ENCODE measurements at regions not wholly inside any gene's neighbourhood (a gene's known extent, or its start where the extent isn't known, plus 50 kb on each side); places are given as distances from the start of the nearest gene placed in this dataset.

DNA sequence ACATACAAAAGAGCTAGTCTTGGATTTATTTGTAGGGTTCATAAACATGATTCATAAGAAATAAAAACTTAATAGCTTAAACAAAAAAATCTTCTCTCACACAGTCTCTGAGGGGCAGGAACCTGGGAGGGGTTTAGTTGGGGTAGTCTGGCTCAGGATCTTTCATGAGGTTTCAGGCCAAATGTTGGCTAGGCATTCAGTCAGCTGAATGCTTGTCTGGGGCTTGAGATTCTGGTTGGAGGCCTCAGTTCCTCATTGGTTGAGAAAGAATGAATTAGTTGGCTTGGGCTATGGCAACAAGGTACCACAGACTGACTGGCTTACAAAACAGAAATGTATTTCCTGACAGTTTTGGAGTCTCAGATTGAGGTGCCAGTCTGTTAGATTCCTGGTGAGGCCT is 74.3 kb downstream of the ANKRD7 start:
- no peak for DNase-seq

DNA sequence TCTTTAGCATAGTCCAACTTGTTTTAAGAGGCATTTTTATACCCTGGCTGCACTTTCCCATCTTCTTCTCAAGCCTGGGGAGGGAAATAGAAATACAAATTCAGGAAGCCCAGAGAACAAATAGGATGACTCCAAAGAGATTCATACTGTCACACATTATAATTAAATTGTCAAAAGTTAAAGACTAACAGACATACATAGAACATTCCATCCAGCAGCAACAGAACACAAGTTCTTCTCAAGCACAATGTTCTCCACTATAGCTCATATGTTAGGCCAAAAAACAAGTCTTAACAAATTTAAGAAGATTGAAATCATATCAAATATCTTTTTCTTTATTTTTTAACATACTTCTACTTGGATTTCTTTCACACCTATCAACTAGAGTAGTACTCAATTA is 75.7 kb downstream of the ANKRD7 start:
- no peak for DNase-seq

DNA sequence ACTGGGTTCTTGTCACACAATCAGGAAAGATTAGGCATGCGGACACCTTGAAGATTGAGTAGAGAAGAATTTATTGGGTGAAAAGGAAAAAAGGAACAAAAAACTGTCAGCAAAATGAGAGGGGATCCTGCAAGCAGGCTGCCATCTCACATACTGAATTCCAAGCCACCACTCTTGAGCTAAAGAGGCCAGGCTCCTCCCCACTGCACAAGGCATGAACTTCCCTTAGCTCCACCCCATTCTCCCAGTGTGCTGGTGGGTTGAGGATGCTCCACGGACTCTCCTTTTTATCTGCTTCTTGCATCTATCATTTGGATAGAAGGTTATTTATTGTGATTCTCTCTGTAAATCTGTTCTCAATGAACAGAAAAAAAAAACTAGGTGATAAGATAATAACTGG is 79.6 kb downstream of the ANKRD7 start:
- DNase-seq = no peak

DNA sequence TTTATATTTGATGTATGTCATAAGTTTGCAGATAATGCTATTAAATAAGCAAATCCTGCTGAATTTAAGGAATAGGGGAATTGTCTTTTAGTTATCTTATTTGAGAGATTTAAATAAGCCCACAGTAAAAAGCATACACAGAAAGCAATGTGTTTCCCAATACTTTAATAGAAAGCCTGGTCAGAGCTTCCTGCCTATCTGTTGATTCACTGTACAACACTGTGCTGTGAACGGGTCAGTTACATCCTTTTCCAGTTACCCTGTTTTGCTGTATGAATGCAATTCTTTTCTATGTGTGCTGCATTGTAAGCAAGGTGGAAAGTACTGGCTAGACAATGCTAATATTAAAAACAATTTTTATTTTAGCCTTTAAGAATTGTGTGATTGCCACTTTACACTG is 81.2 kb downstream of the ANKRD7 start:
- no peak for DNase-seq

DNA sequence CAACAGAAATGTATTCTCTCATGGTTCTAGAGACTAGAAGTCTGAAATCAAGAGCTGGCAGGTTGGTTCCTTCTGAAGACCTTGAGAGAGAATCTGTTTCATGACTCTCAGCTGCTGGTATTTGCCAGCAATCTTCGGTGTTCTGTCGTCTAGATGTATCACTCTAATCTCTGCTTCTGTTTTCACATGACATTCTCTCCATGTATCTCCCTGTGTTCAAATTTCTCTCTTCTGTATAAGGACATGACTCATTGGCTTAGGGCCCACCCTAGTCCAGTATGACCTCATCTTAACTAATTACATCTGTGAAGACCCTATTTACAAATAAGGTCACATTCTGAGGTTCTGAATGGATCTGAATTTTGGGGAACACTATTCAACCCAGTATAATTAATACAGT is 82.3 kb downstream of the ANKRD7 start:
- no peak for DNase-seq

DNA sequence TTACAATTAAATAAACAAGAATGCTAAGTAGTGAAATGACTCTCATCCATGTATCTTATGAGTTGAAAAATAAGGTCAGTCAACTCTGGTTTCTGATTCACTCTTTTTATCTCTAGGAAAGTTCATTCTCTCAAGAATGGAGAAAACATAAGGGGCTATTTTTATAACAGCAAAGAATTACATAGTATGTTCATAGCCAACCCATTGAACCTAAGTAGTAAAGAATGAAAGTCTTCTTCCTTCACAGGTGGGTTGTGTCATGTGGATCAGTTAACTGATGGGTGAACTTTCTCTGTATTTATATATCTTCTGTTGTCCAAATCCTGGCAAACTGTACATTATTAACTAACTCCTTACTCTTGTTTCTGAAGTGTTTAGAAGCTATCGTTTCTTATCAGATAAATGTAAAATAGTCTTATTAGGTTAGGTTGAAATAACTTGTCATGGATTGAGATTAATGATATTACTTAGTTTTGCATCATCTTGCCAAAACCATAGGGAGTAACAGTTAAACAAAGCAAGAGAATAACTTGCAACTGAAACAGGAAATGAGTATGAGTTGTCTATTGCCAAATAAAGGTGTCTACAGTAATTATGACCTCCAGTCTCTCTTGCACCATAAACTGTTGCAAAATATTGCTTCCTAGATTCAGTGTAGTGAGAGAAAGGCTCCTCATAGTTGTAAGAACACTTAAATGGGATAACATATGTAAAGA is 86.8 kb downstream of the ANKRD7 start:
- DNase-seq = no peak

DNA sequence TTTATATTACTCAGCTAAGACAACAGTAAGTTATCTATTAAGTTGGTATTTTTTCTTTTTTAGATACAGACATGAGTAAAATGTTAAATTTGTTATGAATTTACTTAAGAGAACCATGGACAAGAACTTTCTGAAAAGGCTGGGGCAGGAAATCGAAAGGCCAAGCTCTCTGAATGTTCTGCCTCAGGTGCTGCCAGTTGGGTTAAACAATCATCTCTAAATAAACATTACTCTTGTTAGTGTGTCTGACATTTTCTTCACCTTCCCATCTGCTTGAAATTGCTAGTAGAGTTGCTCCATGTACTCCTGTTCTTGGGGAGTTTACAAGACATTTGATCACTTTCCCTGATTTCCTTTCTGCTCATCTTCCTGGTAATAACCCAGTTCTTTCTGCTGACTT is 87.5 kb downstream of the ANKRD7 start:
- no peak for DNase-seq

DNA sequence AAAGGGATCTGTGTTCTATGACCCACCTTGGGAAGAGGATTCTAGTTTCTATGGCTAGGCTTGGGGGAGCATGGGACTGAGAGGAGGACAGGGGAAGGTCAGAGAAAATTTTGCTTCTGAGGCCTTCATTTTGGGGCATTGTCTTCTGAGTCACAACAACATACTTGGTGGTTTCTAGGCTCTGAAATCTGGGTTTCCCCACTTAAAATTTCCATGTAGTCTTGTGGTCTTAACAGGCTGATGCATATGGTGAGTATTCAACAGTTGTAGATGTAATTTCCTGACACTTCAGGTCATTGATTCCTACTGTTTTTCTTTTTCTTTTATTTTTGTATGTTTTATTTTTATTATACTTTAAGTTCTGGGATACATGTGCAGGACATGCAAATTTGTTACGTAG is 88.5 kb downstream of the ANKRD7 start:
- no peak for DNase-seq

DNA sequence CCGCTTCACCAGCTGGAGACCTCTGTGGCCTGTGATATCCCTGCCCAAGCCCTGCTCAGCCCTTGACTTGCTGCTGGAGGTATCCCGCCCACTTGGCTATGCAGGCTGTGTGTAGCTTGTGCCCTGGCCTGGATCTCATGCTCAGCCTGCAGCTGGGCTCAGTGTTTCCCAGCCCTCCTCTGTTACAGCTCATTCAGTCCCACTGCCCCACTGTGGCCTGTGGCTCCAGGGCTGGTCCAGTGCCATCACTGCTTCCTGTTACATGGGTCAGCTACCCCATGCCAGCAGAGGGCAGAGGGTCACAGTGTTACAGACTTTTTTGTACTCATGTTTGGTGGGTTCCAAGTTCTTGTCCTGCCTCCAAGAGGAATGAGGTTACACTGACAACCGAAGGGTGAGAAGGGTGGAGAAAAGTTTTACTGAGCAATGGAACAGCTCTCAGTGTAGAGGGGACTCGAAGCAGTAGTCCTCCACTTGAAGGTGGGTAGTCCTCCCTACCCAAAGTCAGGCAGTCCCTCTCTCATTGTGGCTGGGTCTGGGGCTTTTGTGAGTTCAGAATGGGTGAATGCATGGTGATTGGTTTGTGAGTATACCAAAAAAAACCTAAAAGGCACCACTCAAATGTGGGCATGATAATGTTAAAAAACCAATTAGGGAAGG is 100.4 kb downstream of the ANKRD7 start:
- no peak for DNase-seq

DNA sequence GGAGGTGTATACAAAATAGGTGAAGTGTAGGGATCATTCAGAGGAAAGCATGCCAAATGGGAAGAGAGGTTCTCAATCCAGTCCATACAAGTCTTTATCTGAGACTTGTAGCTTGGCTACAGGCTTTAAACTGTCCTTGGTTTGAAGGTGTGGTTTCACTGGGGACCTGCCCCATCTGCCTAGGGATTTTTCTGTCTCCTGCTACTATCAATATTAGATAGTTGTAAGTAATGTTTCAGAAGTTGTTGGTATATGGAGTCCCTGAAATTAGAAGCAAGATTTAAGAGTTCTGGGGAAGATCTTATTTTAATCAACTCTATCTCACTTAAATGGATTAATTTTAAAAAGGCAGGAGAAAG is 100.9 kb downstream of the ANKRD7 start:
- no peak for DNase-seq

DNA sequence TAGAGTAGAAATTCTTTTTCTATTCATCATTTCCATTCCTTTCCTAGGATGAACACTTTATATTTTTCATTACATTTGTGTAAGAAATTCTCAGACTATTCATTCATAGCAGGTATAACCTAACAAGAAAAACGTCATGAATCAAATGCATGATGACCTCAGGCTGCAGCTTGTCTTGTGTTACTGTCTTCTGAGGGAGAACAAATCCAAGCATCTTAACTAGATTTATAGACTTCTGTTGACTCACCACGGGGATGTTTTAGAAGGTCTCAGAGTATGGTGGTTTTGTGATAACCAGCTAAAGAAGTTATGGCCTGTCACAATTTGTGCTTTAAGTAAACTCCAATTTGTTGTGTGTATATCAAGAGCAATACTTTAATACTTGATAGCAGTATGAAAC is 102.7 kb downstream of the ANKRD7 start:
- DNase-seq = no peak

DNA sequence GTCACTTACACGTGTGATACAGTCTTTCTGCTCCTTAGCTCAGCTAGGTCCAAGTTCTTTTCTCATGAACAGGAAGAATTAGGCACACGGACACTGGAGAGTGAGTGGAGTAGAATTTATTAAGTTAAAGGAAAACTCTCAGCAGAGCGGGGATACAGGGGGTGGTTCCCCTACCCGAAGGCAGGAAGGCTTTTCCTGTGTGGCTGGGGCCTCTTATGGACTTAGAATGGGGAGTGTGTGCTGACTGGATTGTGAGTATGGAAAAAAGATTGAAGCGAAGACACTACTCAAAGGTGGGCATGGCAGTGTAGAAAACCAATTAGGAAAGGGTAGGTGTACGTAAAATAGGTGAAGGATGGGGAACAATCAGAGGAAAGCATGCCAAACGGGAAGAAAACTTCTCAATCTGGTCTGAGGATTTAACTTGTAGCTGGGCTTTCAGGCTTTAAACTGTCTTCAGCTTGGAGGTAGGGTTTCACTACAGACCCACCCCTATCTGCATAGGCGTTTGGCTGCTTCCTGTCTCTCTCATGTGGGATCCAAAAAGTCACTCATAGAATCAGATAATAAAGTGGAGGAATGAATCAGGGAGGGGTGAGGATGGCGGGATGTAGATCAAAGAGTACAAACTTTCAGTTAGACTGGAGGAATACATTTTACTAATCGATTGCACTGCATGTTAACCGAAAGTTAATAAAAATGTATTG is 104.2 kb downstream of the ANKRD7 start:
- no peak for DNase-seq

DNA sequence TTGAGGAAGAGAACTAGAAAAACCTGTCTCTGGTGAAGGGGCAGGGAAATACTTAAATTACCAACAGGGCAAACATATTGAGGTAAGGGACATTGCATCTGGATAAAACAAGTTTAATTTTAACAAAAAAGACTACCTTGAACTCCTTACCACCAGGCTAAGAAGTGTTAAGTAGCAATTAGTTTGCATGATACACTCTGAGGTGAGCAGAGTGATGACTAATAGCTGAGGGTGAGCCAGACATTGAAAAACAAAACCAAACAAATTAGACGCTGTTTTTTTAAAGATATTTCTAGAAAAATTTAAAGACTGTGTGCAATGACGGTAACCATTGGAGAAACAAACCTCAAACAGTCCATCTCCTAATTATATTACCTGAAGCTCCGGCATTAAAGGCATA is 105.9 kb downstream of the ANKRD7 start:
- DNase-seq = no peak

DNA sequence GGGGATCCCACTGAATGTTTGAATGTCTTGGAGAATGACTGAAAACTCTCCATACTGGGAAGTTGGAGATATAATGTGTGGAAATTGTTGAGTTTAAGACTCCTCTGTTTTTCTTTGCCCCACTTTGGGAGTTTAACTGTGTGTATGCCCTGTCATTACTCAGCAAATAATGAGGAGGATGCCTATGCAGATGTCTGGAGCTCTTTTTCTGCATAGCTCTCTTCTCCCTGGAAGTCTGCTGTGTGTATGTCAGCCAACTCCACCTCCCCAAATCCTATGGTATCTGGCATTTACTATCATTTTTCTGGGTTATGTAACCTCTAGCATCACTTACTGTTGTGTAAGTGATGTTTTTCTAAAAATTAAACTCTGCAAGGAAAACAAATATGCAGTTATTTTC is 122.2 kb downstream of the ANKRD7 start:
- DNase-seq = no peak

DNA sequence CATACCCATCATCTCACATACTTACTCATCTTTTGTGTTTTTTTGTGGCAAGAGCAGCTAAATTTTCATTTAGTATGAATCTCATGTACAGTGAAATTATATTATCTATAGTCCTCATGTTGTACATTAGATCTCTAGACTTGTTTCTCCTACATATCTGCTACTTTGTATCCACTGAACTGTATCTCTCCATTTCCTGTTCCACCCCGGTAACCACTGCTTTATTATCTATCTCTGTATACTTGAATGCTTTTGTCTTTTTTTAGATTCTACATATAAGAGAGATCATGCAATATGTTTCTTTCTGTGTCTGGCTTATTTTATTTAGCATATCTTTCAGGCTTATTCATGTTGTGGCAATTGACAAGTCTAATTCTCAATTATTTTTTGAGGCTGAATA is 125.1 kb downstream of the ANKRD7 start:
- no peak for DNase-seq

DNA sequence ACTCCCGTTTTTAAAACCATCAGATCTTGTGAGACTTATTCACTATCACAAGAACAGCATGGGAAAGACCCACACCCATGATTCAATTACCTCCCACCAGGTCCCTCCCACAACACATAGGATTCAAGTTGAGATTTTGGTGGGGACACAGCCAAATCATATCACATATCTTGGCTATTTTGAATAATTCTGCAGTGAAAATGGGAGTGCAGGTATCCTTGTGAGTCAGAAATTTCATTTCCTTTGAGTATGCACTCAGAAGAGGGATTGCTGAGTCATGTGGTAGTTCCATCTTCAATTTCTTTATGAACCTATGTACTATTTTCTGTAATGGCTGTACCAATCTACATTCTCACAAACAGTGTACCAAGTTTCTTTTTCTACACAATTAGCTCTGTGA is 125.8 kb downstream of the ANKRD7 start:
- DNase-seq = no peak

DNA sequence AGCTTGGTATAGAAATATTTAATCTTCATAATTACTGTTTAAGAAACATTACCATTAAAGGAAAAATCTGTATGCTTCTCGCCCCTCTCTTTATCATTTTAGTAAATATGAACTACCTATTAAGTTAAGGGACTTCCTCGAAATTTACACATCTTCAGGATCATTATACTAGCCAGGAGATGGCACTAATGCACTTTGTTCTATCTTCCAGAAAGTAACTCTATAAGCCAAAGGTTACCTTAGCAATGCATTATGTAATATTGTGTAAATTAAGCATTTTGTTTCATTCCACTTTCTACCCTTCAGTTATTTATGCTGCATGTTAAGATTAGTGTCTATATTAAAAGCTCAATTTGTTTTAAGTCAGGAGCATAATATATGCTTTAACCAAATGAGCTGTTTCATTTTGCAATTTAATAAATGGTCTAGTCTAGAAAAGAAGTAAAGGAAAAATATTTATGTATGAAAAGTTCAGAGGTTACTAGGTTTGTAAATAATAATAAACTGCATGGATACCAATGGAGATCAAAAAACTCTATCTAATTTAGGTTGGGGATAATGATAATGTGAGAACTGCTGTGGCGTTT is 128.5 kb downstream of the ANKRD7 start:
- DNase-seq = peak; percentile 31

DNA sequence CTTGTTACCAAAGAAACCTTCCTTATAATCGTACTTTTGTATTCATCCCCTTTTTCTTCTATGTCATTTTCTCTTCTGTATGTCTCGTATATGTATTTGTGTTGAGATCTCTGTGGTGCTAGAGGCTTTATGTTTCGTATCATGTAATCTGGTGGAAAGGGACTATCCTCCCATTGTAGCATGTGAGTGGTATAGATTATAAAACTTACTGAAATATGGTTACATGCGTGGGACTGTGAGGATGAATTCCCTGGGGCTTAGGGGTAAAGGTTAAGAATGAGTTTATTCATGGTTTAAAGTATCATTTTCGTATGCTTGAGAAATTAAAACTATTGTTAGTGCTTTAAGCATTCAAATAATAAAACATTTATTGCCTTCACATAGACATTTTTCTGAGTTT is 141.9 kb downstream of the ANKRD7 start:
- DNase-seq = no peak

DNA sequence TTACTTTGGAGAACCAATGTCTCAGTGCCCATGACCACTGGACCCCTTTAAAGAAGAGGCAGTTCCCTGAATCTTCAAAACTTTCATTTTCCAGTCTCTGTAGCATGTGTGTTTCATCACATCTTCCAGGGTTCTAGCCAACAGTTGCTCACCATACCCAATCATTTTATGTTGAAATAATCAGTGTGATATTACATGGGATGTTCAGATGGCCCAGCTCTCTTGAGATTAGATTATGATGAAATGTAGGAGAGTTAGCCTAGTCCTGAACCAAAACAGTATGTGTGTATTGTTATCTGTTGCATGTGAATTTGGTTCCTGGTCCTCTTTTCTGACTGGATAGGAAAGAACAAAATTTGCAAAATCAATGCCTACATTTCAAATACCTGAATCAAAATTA is 144.5 kb downstream of the ANKRD7 start:
- no peak for DNase-seq

DNA sequence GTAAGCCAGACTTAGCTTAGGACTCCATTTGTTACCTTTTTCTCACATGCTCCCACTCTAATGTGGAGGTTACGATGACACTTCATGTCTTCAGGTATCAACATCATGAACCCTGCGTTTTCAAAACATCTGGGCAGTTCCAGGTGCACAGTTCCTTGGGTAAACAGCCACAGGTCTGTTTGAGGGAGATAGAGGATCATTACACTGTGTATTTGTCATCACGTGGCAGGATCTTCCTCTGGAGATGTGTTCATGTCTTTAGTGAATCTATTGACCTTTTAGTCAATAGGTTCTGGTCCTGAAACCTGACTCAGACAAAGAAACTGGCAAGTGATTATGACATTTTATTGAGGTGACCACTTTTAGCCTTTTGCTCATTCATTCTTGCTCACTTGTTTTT is 145.5 kb downstream of the ANKRD7 start:
- DNase-seq = no peak

DNA sequence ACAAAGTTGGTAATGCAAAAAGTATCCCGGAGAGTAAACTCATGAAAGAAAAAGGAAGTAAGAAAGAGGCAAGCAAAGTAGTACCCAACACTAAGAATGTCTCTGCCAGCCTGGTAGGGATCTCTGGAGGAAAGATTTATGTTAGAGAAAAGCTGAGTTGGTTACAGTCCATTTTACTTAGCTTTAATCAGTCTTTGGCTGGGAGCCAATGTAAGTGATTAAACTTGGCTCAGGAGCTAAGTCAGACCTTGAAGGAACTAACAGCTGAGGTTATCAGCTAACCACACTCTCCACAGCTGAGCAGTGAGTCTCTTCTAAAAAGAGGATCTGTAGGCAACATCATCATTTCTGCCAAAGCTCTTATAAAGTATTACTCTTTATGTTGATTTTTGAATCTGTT is 148.0 kb downstream of the ANKRD7 start:
- peak; percentile 25 for DNase-seq

DNA sequence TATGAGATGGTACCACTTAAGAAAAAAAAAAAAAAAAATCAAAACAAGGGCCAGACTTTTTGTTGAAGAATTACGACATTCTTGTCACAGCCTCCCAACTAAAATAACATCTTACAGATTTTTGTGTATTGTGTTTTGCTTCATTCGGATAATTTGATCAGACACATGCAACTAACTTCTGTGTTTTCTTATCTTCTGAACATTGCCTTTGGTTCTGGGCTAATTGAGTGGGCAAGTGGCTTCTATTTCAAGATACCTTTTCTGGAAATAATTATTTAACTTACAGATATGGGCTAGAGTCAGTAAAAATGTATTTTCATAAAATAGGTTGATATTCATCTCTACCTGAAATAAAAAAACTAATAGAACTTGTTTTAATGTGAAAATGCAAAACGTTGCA is 165.1 kb downstream of the ANKRD7 start:
- DNase-seq = no peak

DNA sequence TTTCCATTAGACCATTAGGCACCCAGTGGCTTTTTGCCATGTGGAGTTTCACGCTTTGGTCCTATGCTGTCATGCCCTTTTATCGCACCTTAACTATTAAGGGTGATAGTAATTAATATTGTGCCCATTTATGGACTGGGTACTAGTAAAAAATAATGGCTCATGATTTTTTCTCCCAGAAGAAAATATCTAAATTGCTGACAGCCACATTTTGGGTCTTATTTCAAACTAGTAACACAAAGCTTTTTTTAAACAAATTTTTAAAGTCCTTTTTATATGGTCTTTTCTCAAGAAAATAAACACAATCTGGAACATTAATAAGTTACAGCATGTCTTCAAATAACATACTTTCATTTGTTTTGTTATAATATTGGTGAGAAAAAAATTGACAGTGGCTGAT is 179.7 kb downstream of the ANKRD7 start:
- DNase-seq = no peak

DNA sequence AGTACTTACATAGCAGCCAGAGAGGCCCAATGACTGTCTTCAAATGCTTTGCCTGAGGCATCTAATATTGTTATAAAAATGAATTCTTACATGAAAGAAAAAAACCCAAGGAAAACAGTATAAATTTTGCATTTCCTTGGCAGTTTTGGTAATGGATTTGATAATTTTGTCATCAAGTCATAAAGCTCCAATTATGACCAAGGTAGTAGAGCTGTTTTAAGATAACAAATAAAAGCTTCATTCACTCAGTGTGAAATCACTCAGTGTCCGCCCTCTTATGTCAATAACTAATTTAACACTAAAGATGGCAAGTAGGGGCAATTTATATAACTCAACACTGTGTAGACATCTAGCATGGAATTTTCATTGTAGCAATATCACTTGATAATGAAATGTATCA is 193.9 kb downstream of the ANKRD7 start:
- no peak for DNase-seq
